DND-41 (cell line): ENCODE measurements at regions not wholly inside any gene's neighbourhood (a gene's known extent, or its start where the extent isn't known, plus 50 kb on each side); places are given as distances from the start of the nearest gene placed in this dataset.

Source experiments
- EZH2 ChIP-seq: IDR thresholded peaks from 3 replicates; pipeline ENCODE4 v1.6.1; 2012; ENCODE audit warnings: borderline replicate concordance, low read depth, mild to moderate bottlenecking, moderate library complexity, low read length, inconsistent platforms; ENCODE audit not compliant: severe bottlenecking
- TF ChIP-seq, protein P1 (sequence below): IDR thresholded peaks from 2 replicates; pipeline ENCODE4 v1.5.1; 2012; ENCODE audit warnings: borderline replicate concordance, low read length, moderate library complexity, mild to moderate bottlenecking; ENCODE audit not compliant: poor library complexity, severe bottlenecking; ENCODE audit errors: extremely low read depth

GRCh38 chr6:119865466-119866350 is 516.1 kb upstream of the MAN1A1 start:
- TF ChIP-seq, protein P1, sequence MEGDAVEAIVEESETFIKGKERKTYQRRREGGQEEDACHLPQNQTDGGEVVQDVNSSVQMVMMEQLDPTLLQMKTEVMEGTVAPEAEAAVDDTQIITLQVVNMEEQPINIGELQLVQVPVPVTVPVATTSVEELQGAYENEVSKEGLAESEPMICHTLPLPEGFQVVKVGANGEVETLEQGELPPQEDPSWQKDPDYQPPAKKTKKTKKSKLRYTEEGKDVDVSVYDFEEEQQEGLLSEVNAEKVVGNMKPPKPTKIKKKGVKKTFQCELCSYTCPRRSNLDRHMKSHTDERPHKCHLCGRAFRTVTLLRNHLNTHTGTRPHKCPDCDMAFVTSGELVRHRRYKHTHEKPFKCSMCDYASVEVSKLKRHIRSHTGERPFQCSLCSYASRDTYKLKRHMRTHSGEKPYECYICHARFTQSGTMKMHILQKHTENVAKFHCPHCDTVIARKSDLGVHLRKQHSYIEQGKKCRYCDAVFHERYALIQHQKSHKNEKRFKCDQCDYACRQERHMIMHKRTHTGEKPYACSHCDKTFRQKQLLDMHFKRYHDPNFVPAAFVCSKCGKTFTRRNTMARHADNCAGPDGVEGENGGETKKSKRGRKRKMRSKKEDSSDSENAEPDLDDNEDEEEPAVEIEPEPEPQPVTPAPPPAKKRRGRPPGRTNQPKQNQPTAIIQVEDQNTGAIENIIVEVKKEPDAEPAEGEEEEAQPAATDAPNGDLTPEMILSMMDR: no peak
- no peak for TF ChIP-seq EZH2
